NT2/D1 (cell line): ENCODE measurements at regions not wholly inside any gene's neighbourhood (a gene's known extent, or its start where the extent isn't known, plus 50 kb on each side); places are given as distances from the start of the nearest gene placed in this dataset.

Experiments
- YY1 ChIP-seq: IDR thresholded peaks from 2 replicates; pipeline ENCODE4 v1.6.1; 2011; ENCODE audit not compliant: insufficient read length, insufficient read depth
- ZNF274 ChIP-seq: IDR thresholded peaks from 2 replicates; pipeline ENCODE4 v1.6.1; 2011; ENCODE audit warnings: mild to moderate bottlenecking, low read depth, low read length

DNA sequence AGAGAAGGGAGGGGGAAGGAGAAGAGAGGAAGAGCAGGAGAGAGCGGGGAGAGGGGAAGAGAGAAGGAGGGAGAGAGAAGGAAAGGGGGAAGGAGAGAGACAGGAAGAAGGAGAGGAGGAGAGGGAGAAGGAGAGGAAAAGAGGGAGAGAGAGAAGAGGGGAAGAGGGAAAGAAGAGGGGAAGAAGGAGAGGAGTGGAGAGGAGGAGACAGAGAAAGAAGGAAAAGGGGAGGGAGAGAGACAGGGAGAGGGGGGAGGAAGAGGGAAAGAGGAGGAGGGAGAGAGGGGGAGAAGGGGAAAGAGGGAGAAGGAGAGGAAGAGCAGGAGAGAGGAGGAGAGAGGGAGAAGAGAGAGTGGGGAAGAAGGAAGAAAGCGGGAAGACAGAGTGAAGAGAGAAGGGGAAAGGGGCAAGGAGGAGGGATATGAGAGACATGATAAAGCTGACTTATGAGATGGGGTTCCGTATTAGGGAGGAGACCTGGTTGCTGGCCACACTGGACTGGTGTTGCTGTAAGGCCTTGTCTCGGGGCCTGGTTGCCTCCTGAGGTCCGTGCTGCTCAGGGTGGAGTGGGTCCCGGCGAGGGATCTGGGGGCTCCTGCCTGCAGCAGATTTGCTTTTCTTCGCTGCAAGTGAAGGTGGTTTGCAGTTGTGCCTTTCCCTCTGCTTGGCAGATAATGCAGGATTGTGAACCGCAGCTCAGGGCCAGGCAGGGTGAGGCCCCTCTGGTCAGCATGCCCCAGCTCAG lies 139.5 kb downstream of the TEX29 start:
- TF ChIP-seq YY1 (no peak), ZNF274 (no peak)
